ENCODE measurements at regions not wholly inside any gene's neighbourhood (a gene's known extent, or its start where the extent isn't known, plus 50 kb on each side); places are given as distances from the start of the nearest gene placed in this dataset.

GRCh38 chr5:5575461-5575860, 153.0 kb downstream of the ICE1 start:
- DNase-seq = no peak

- no peak for DNase-seq
Observed at GRCh38 chr5:5573798-5574380, 151.4 kb downstream of the ICE1 start.

- DNase-seq = no peak
Observed at GRCh38 chr5:5572976-5573797, 150.7 kb downstream of the ICE1 start.

- DNase-seq = no peak
Observed at GRCh38 chr5:5572010-5572865, 149.8 kb downstream of the ICE1 start.

- no peak for DNase-seq
Observed at GRCh38 chr5:5570646-5571045, 148.2 kb downstream of the ICE1 start.

- no peak for DNase-seq
Observed at GRCh38 chr5:5564898-5565297, 142.4 kb downstream of the ICE1 start.

GRCh38 chr5:5560016-5560415, 137.5 kb downstream of the ICE1 start:
- DNase-seq = no peak

- no peak for DNase-seq
Observed at GRCh38 chr5:5558638-5559527, 136.4 kb downstream of the ICE1 start.

GRCh38 chr5:5558102-5558501, 135.6 kb downstream of the ICE1 start:
- no peak for DNase-seq

- DNase-seq = no peak
Observed at GRCh38 chr5:5551499-5551898, 129.0 kb downstream of the ICE1 start.

GRCh38 chr5:5546408-5546807, 123.9 kb downstream of the ICE1 start:
- DNase-seq = no peak

GRCh38 chr5:5544094-5544663, 121.7 kb downstream of the ICE1 start:
- no peak for DNase-seq

GRCh38 chr5:5542654-5543053, 120.2 kb downstream of the ICE1 start:
- no peak for DNase-seq

- DNase-seq = no peak
Observed at GRCh38 chr5:5540065-5540464, 117.6 kb downstream of the ICE1 start.

All from bone marrow (tissue), 2 donors.